ENCODE measurements at regions not wholly inside any gene's neighbourhood (a gene's known extent, or its start where the extent isn't known, plus 50 kb on each side); places are given as distances from the start of the nearest gene placed in this dataset.

- DNase-seq, result no peak
Observed at GRCh38 chr4:160247091-160247656, 1144.3 kb downstream of the RAPGEF2 start.

GRCh38 chr4:160251522-160252170 is 1148.8 kb downstream of the RAPGEF2 start:
- DNase-seq, result no peak

GRCh38 chr4:160257318-160257717 is 1154.4 kb downstream of the RAPGEF2 start:
- no peak for DNase-seq

GRCh38 chr4:160265014-160265413 is 1162.1 kb downstream of the RAPGEF2 start:
- DNase-seq, result no peak

- no peak for DNase-seq
Observed at GRCh38 chr4:160265836-160266235, 1163.0 kb downstream of the RAPGEF2 start.

- DNase-seq, result no peak
Observed at GRCh38 chr4:160276785-160277325, 1174.0 kb downstream of the RAPGEF2 start.

- no peak for DNase-seq
Observed at GRCh38 chr4:160283081-160283480, 1180.2 kb downstream of the RAPGEF2 start.

GRCh38 chr4:160284516-160284915 is 1181.6 kb downstream of the RAPGEF2 start:
- no peak for DNase-seq

- no peak for DNase-seq
Observed at GRCh38 chr4:160286051-160286450, 1183.2 kb downstream of the RAPGEF2 start.

GRCh38 chr4:160296476-160296875 is 1193.6 kb downstream of the RAPGEF2 start:
- DNase-seq, result no peak

- peak in 1 of 2 experiments; percentile 73 for DNase-seq
Observed at GRCh38 chr4:160299177-160299576, 1196.3 kb downstream of the RAPGEF2 start.

- peak; percentile 43 to 84 for DNase-seq
Observed at GRCh38 chr4:160299608-160300007, 1196.7 kb downstream of the RAPGEF2 start.

- peak in 1 of 2 experiments; percentile 68 for DNase-seq
Observed at GRCh38 chr4:160316036-160316435, 1213.2 kb downstream of the RAPGEF2 start.

GRCh38 chr4:160318567-160319220 is 1215.8 kb downstream of the RAPGEF2 start:
- DNase-seq, result peak in 1 of 2 experiments; percentile 55

- peak in 1 of 2 experiments; percentile 35 for DNase-seq
Observed at GRCh38 chr4:160319221-160319867, 1216.5 kb downstream of the RAPGEF2 start.

GRCh38 chr4:160319868-160320260 is 1217.0 kb downstream of the RAPGEF2 start:
- no peak for DNase-seq

GRCh38 chr4:160326110-160326509 is 1223.2 kb downstream of the RAPGEF2 start:
- DNase-seq, result no peak

- no peak for DNase-seq
Observed at GRCh38 chr4:160347197-160347596, 1244.3 kb downstream of the RAPGEF2 start.

- DNase-seq, result no peak
Observed at GRCh38 chr4:160350944-160351343, 1248.1 kb downstream of the RAPGEF2 start.

- peak in 1 of 2 experiments; percentile 48 for DNase-seq
Observed at GRCh38 chr4:160352637-160353036, 1249.8 kb downstream of the RAPGEF2 start.

- no peak for DNase-seq
Observed at GRCh38 chr4:160353548-160353947, 1250.7 kb downstream of the RAPGEF2 start.

- DNase-seq, result no peak
Observed at GRCh38 chr4:160362478-160362877, 1259.6 kb downstream of the RAPGEF2 start.

GRCh38 chr4:160364217-160364616 is 1261.3 kb downstream of the RAPGEF2 start:
- DNase-seq, result no peak

Data from NCI-H2081 (cell line).